ENCODE measurements at regions not wholly inside any gene's neighbourhood (a gene's known extent, or its start where the extent isn't known, plus 50 kb on each side); places are given as distances from the start of the nearest gene placed in this dataset.
A peak's percentile ranks its signal among the peaks of the same experiment; 100 is the strongest.

DNA sequence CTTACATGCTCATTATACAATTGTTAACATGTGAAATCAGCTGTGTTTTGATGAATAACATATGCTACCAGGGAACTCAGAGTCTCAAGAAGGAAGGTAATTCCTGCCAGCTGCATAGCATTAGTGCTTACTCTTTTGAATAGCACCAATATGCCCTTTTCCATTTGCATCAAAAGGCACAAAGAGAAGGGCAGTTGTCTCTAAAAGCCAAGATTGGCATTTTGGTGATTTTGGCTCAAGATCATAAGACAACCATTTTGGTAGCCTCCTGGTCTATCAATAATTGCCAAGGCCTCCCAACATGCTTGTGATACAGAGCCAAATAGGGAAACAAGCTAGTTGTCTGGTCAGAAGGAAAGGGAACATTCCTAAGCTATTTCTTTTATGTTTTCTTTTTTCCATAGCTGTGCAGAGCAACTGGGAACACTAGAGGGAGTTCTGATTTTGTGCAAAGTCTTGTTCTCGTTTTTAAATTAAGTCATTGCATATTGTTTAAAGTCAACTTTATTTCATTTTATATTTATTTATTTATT is 416.7 kb upstream of the CHORDC1 start:
- TF ChIP-seq, protein P1, sequence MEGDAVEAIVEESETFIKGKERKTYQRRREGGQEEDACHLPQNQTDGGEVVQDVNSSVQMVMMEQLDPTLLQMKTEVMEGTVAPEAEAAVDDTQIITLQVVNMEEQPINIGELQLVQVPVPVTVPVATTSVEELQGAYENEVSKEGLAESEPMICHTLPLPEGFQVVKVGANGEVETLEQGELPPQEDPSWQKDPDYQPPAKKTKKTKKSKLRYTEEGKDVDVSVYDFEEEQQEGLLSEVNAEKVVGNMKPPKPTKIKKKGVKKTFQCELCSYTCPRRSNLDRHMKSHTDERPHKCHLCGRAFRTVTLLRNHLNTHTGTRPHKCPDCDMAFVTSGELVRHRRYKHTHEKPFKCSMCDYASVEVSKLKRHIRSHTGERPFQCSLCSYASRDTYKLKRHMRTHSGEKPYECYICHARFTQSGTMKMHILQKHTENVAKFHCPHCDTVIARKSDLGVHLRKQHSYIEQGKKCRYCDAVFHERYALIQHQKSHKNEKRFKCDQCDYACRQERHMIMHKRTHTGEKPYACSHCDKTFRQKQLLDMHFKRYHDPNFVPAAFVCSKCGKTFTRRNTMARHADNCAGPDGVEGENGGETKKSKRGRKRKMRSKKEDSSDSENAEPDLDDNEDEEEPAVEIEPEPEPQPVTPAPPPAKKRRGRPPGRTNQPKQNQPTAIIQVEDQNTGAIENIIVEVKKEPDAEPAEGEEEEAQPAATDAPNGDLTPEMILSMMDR (IDR thresholded peaks at IDR 0.05; ENCODE audit: poor library complexity): peak; percentile 80
- TF ChIP-seq EZH2 (IDR thresholded peaks at IDR 0.05; ENCODE audit: borderline replicate concordance): no peak

All from hepatocyte (in vitro differentiated cells).